ENCODE measurements at regions not wholly inside any gene's neighbourhood (a gene's known extent, or its start where the extent isn't known, plus 50 kb on each side); places are given as distances from the start of the nearest gene placed in this dataset.

GRCh38 chr1:228905701-228906101 lies 170.4 kb downstream of the RHOU start:
- intact Hi-C loops (cut with micrococcal nuclease): loop anchor here (10.0 kb wide), 1 partner anchor 59 kb away; no protein-coding TSS in a partner anchor
- no peaks in the 10 kb centered on the region for H3K4me1 Mint-ChIP-seq (ENCODE audit: low read depth)
- no peaks in the 10 kb centered on the region for H3K36me3 Mint-ChIP-seq (ENCODE audit: low read depth)
- no peaks in the 10 kb centered on the region for H3K27me3 Mint-ChIP-seq
- no peaks in the 10 kb centered on the region for H3K9me3 Mint-ChIP-seq
- no peak overlapping the region for H3K4me3 Mint-ChIP-seq
- H3K27ac Mint-ChIP-seq: no peak overlapping the region

- Mint-ChIP-seq H3K27ac (no peak overlapping the region), H3K36me3 (ENCODE audit: low read depth) (no peaks in the 10 kb centered on the region), H3K4me3 (no peak overlapping the region), H3K4me1 (ENCODE audit: low read depth) (no peaks in the 10 kb centered on the region), H3K9me3 (no peaks in the 10 kb centered on the region), H3K27me3 (no peaks in the 10 kb centered on the region)
- intact Hi-C loops (cut with micrococcal nuclease): loop anchor here (10.0 kb wide), 1 partner anchor 58 kb away; no protein-coding TSS in a partner anchor
Measured at GRCh38 chr1:228906223-228906860, 171.1 kb downstream of the RHOU start.

DNA sequence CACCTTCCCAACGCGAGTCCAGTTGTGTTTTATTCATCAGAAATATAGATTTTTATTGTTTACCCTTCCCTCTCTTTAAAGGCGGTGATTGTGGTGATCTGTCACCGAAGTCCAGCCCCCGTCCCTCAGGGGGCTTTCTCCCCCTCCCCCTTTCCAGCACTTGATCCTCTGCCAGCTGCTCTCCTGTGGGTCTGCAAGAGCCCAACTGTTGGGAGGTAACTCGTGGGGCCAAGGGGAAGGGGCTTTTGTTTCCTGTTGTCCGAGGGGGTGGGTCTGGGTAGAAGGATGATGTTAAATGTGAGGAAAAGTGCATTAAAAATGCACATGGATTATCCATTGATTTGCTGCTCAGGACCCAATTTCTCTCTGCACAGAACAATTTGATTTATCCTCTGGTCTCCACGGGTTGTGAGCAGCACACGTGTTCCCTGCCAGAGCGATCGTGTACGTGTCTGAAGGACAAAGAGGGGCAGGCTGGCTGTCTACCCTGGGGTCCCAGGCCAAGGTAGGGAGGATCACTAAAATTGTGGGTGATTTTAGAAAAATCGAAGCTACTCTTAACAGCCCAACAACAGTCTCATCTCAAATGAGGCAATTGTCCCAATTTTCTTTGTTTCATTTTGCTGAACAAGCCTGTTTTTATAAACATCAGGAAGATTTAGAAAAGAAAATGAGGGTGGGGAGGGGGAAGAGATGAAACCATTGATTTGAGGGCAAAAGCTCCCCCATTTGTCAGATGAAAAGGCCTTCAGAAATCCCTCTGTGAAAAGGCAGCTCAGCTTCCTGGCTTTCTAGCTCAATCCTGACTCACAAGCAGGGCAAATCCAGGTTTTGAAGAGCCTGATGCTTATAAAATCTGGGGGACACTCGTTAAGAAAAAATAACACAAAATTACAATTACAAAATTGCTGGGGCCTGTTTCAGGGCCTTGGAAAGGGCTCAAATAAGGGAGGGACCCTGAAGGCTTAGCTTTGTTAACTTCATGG lies 176.2 kb downstream of the RHOU start:
- no peaks in the 10 kb centered on the region for H3K4me1 Mint-ChIP-seq (ENCODE audit: low read depth)
- H3K27ac Mint-ChIP-seq: peak overlapping the region; percentile 50
- no peaks in the 10 kb centered on the region for H3K27me3 Mint-ChIP-seq
- no peak overlapping the region for H3K4me3 Mint-ChIP-seq
- H3K9me3 Mint-ChIP-seq: peaks cover 9% of the 10 kb centered on the region
- intact Hi-C loops (cut with micrococcal nuclease): no loop called here
- no peaks in the 10 kb centered on the region for H3K36me3 Mint-ChIP-seq (ENCODE audit: low read depth)

DNA sequence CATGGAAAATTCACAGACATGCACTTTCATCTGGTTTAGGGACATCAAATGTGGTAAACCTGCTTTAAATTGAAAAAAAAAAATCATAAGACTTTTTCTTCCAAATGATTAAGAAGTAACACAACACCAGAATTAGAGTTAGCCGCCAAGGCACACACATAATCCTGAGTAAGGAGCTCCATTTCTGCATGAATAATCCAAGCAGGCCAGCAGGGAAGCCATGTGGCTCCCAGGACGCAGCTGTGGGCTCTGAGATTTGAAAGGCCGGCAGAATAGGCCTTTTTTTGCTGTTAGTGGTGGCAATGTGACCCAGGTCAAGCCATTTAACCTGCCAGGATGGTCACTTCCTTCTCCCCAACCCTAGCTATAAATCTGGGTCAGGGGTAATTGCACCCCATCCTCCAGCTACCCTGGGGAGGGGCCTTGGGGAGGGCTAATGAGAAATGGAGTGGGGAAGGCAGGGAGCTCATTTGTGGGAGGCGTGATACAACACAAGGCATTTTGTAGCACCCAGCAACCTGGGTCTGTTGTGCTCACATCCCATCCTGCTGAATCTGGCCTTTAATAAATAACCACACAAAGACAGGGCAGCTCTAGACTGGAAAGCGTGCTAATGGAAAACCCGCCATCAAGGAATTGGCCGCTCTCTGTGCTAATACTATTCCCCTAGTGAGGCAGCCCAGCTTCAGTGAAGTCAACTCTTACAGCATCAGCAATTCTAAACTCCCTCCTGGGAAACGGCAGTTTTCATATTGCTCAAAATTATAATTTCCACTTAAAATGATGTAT lies 178.5 kb downstream of the RHOU start:
- Mint-ChIP-seq H3K27me3 (peaks cover 3% of the 10 kb centered on the region), H3K9me3 (peaks cover 9% of the 10 kb centered on the region), H3K36me3 (ENCODE audit: low read depth) (no peaks in the 10 kb centered on the region), H3K4me3 (no peak overlapping the region), H3K4me1 (ENCODE audit: low read depth) (no peaks in the 10 kb centered on the region), H3K27ac (no peak overlapping the region)
- intact Hi-C loops (cut with micrococcal nuclease): no loop called here

GRCh38 chr1:228914700-228915099 lies 179.4 kb downstream of the RHOU start:
- no peak overlapping the region for H3K27ac Mint-ChIP-seq

GRCh38 chr1:228917342-228917741 lies 182.1 kb downstream of the RHOU start:
- Mint-ChIP-seq H3K4me1 (ENCODE audit: low read depth) (peaks cover 19% of the 10 kb centered on the region), H3K4me3 (no peak overlapping the region), H3K27me3 (peaks cover 3% of the 10 kb centered on the region), H3K9me3 (peaks cover 9% of the 10 kb centered on the region), H3K36me3 (ENCODE audit: low read depth) (no peaks in the 10 kb centered on the region), H3K27ac (no peak overlapping the region)
- intact Hi-C loops (cut with micrococcal nuclease): no loop called here

More at GRCh38 chr1:228914700-228915099, 179.4 kb downstream of the RHOU start:
- Mint-ChIP-seq H3K4me1 (ENCODE audit: low read depth) (no peaks in the 10 kb centered on the region), H3K27me3 (peaks cover 3% of the 10 kb centered on the region), H3K9me3 (peaks cover 9% of the 10 kb centered on the region), H3K36me3 (ENCODE audit: low read depth) (no peaks in the 10 kb centered on the region), H3K4me3 (no peak overlapping the region)
- intact Hi-C loops (cut with micrococcal nuclease): no loop called here

DNA sequence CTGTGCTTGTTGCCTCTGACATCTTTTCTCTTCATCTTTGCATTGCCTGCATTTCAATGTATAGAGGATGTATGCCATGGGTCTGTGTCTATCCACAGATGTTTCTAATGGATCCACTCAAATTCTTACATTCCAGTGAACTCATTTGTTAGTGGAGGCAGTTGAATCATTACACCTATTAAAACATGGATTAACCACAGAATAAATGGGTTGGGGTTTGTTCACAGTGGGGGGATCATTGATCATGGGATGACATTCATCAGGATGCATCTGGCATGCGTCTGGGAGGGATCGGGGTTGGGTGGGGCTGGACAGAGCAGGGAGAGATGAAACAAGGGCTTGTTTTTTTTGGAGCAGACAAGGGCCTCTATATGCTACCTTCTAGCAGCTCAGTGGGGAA lies 182.5 kb downstream of the RHOU start:
- Mint-ChIP-seq H3K4me3 (no peak overlapping the region), H3K27ac (no peak overlapping the region), H3K27me3 (peaks cover 3% of the 10 kb centered on the region), H3K9me3 (peaks cover 9% of the 10 kb centered on the region), H3K36me3 (ENCODE audit: low read depth) (no peaks in the 10 kb centered on the region), H3K4me1 (ENCODE audit: low read depth) (peaks cover 21% of the 10 kb centered on the region)
- intact Hi-C loops (cut with micrococcal nuclease): no loop called here

- Mint-ChIP-seq H3K4me1 (ENCODE audit: low read depth) (peaks cover 24% of the 10 kb centered on the region), H3K9me3 (peaks cover 9% of the 10 kb centered on the region), H3K27me3 (peaks cover 3% of the 10 kb centered on the region), H3K36me3 (ENCODE audit: low read depth) (no peaks in the 10 kb centered on the region), H3K4me3 (no peak overlapping the region), H3K27ac (no peak overlapping the region)
- intact Hi-C loops (cut with micrococcal nuclease): no loop called here
Measured at GRCh38 chr1:228918335-228918734, 183.1 kb downstream of the RHOU start.

DNA sequence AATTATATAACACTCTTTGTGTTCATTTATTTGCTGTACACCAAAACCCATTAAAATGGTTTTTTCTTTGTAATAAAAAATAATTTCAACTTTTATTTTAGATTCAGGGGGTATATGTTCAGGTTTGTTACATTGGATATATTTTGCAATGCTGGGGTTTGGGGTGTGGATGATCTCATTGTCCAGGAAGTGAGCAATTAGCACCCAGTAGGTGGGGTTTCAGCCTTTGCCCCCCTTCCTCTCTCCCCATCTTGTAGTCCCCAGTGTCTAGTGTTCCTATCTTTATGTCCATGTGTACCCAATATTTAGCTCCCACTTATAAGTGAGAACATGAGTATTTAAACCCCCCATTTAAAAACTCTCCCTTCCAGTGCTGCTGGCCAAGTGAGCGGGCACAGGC lies 184.6 kb downstream of the RHOU start:
- H3K4me3 Mint-ChIP-seq: no peak overlapping the region
- peaks cover 28% of the 10 kb centered on the region for H3K4me1 Mint-ChIP-seq (ENCODE audit: low read depth)
- H3K9me3 Mint-ChIP-seq: peaks cover 9% of the 10 kb centered on the region
- H3K27ac Mint-ChIP-seq: peak overlapping the region; percentile 55
- intact Hi-C loops (cut with micrococcal nuclease): loop anchor here (10.0 kb wide), 1 partner anchor 155 kb away; no protein-coding TSS in a partner anchor
- no peaks in the 10 kb centered on the region for H3K36me3 Mint-ChIP-seq (ENCODE audit: low read depth)
- peaks cover 3% of the 10 kb centered on the region for H3K27me3 Mint-ChIP-seq

GRCh38 chr1:228920831-228921230 lies 185.6 kb downstream of the RHOU start:
- H3K27ac Mint-ChIP-seq: peak overlapping the region; percentile 55
- no peak overlapping the region for H3K4me3 Mint-ChIP-seq
- peaks cover 37% of the 10 kb centered on the region for H3K4me1 Mint-ChIP-seq (ENCODE audit: low read depth)
- no peaks in the 10 kb centered on the region for H3K36me3 Mint-ChIP-seq (ENCODE audit: low read depth)
- H3K9me3 Mint-ChIP-seq: peaks cover 6% of the 10 kb centered on the region
- intact Hi-C loops (cut with micrococcal nuclease): loop anchor here (10.0 kb wide), 1 partner anchor 156 kb away; no protein-coding TSS in a partner anchor
- H3K27me3 Mint-ChIP-seq: peaks cover 3% of the 10 kb centered on the region

DNA sequence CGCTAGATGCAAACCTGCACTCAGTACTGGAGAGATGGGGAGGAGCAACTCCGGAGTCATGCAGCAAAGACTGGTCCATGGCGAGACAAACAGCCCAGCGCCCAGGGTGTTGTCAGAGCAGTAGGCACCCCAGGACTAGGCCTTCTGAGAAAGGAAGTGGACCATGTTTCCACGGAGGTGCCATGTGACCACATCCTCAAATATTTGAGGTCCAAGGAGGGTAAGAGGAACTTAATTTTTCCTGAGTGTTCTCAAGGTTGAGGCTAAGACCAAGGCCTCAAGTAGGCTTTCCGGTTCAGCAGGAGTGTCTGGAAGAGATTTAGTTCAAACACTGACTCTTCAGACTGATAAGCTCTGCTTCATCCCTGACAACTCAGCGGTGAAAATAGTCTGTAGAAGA lies 186.2 kb downstream of the RHOU start:
- peaks cover 3% of the 10 kb centered on the region for H3K27me3 Mint-ChIP-seq

DNA sequence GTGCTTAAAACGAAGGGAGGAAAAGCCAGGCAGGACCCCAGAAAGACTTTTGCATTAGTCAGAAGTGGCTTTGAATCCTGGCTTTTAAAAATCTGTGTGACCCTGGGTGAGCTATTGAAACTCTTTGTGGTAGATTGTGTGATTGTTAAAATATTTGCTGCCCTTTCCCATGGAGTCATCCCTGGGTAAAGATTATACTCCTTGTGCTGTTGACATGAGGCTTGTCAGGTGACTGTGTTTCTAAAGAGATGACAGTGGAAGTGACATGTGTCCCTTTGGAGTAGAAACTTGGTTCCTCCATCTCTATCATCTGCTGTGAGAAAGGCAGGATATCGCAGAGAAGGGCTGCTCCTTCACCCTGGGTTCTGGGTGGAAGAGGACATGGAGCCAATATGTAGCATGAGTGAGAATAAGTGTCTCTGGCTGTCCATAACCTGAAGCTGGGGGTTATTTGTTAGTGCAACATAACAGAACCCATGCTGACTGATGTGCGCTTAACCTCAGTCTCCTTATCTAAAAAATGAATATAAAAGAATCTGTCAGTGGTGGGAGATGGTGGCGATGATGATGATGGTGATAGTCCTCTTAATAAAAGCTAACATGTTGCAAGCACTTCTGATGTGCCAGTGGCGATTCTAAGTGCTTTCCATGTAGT lies 187.6 kb downstream of the RHOU start:
- Mint-ChIP-seq H3K27me3 (no peaks in the 10 kb centered on the region), H3K36me3 (ENCODE audit: low read depth) (no peaks in the 10 kb centered on the region), H3K4me1 (ENCODE audit: low read depth) (peaks cover 45% of the 10 kb centered on the region), H3K4me3 (no peak overlapping the region), H3K27ac (no peak overlapping the region), H3K9me3 (no peaks in the 10 kb centered on the region)
- intact Hi-C loops (cut with micrococcal nuclease): loop anchor here (10.0 kb wide), 1 partner anchor 158 kb away; no protein-coding TSS in a partner anchor

More for the DNA sequence above, 186.2 kb downstream of the RHOU start:
- Mint-ChIP-seq H3K36me3 (ENCODE audit: low read depth) (no peaks in the 10 kb centered on the region), H3K4me1 (ENCODE audit: low read depth) (peaks cover 44% of the 10 kb centered on the region), H3K9me3 (no peaks in the 10 kb centered on the region), H3K27ac (peak overlapping the region; percentile 55), H3K4me3 (no peak overlapping the region)
- intact Hi-C loops (cut with micrococcal nuclease): loop anchor here (10.0 kb wide), 1 partner anchor 157 kb away; no protein-coding TSS in a partner anchor
